ENCODE measurements at regions not wholly inside any gene's neighbourhood (a gene's known extent, or its start where the extent isn't known, plus 50 kb on each side); places are given as distances from the start of the nearest gene placed in this dataset.
"Not testable (repeated sequence)": the region's sequence is repeated elsewhere in the genome, so short reads cannot be mapped to it uniquely, and the experiment has no call there.

DNA sequence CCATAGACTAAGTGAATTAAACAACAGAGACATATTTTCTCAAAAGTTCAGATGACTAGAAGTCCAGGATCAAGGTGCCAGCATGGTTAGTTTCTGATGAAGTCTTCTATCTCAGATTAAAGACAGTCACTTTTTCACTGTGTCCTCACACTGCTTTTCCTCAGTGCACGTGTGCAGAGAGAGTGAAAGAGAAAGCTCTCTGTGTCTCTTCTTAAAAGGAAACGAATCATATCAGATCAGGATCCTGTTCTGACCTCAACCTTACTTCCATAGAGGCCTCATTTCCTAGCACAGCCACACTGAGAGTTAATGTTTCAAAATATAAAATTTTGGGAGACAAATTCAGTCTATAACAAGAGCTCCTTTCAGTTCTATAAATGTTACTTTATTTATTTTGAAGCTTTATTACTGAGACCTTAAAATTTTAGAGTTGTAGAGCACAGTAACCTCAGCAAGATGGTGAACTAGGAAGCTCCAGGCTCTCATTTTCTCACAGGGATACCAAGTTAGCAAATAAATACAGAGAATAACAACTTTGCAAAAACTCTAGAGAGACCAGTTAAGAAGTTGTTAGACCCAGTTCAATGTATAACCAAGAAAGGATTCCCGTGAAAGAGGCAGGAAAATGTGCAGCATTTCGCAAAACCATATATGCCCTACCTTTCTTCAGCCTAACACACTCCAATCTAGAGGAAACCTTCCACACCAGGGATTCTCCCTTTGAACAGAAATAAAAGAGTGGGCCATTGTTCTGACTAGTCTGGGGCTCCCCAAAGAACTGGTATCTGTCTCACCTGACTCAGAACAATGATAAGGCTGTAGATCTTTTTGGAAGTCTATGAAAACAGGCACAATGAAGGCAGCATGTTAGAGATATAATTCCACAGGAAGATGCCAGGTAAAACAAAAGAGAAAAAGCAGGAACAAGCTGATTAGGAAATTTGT lies 372.2 kb downstream of the MRPL39 start:
- no peak for DNase-seq

DNA sequence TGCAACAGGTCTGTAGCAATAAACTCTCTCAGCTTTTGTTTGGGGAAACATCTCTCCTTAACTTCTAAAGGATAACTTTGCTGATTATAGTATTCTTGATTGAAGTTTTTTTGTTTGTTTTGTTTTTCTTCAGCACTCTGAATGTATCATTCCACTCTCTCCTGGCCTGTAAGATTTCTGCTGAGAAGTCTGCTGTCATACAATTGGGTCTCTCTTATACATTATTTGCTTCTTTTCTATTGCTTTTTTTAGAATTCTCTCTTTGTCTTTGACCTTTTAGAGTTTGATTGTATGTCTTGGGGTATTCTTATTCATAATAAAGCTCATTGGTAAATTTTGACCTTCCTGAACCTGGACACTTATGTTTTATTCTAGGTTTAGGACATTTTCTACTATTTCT lies 386.3 kb downstream of the MRPL39 start:
- DNase-seq: no peak

GRCh38 chr21:25220169-25220568 lies 387.1 kb downstream of the MRPL39 start:
- no peak for DNase-seq

- DNase-seq: no peak
Observed at GRCh38 chr21:25215698-25216384, 391.4 kb downstream of the MRPL39 start.

DNA sequence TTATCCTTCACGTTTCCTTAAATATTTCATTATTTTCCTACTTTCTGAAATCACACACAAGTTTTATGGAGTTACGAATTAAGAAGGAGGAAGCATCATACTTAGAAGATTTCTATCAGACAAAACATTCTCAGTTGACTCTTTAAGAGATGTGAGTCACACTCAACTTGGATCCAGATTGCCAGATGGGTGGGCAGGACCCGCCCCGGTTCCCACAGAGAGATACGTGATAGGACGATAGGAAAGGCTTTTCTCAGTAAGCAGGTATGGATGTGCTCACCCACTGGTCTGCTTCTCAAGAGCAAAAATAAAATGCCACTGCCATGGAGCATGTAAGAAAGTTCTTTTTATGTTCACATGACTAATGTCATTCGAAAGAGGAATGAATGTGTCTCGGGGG lies 392.6 kb downstream of the MRPL39 start:
- DNase-seq: no peak

GRCh38 chr21:25199944-25200343 lies 407.3 kb downstream of the MRPL39 start:
- DNase-seq: no peak

DNA sequence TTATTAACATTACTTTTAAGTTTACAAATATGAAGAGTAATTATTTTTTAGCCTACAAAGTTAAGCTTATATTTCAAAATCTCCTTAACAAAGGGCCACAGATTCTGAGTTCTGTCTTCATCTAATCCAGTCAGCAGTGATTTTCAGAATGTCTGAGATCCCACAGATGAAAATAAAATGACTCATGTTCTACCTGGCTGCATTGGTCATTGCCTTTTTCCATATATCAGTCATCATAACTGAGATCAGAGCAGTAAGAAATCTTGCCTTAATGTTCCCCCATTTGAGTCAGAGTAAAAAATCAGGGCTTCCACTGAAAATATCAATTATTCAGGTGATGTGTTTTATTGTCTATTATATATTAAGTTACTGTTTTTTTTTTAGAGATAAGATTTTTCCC lies 416.1 kb downstream of the MRPL39 start:
- no peak for DNase-seq

GRCh38 chr21:25189497-25189896 lies 417.8 kb downstream of the MRPL39 start:
- DNase-seq: no peak

DNA sequence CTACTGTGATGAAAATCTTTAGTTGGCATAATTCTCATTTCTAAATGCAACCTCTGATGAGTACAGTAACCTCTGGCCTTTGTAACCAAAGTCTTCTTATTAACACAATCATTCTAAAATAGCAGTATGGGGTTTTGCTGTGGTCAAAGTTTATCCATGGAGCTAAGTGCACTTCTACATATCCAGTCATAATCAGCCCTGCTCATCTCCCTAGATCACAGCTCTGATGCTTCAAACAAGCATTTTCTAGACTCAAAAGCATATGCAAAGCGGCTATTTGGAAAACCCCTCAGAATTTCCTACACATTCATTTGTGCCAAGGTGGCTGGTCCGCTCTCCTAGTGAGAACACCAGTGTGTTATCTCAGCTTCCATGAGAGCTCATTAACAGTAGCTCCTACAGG lies 418.6 kb downstream of the MRPL39 start:
- DNase-seq: no peak

DNA sequence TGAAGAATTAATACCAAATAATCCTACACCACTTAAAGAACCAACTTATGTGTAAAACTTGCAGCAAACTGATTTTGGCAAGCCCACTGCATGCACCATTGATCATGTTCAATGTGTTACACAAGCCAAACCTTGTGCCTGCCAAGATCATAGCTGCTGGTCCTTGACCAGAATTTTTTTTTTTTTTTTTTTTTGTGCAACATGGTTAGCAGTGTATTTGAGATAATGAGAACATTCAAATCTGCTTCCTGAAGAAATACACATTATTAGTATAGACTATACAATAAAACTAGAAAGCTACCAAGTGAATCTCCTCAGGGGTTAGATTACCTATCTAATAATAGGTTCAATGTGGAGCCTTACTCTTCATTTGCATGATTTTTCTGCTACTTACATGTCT lies 421.0 kb downstream of the MRPL39 start:
- no peak for DNase-seq

GRCh38 chr21:25183577-25183976 lies 423.7 kb downstream of the MRPL39 start:
- no peak for DNase-seq

GRCh38 chr21:25181690-25182089 lies 425.6 kb downstream of the MRPL39 start:
- DNase-seq: not testable (repeated sequence)

DNA sequence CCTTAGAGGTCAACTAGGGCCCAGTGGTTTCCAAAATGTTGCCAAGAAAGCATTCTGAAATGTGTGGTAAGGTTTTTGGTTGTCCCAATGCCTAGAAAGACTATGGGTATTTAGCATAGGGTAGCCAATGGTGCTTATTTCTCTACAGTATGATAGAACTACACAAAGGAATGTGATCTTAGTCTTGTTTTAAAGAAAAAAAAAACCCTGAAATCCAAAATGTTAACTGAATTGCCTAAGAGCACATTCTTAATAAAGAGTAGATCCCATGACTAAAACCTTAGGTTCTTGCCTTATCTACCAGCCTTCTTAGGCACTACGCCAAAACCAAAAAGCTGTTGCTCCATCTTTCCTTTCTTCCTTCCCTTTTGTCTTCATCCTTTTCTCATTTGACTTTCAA lies 428.2 kb downstream of the MRPL39 start:
- DNase-seq: peak; percentile 49

DNA sequence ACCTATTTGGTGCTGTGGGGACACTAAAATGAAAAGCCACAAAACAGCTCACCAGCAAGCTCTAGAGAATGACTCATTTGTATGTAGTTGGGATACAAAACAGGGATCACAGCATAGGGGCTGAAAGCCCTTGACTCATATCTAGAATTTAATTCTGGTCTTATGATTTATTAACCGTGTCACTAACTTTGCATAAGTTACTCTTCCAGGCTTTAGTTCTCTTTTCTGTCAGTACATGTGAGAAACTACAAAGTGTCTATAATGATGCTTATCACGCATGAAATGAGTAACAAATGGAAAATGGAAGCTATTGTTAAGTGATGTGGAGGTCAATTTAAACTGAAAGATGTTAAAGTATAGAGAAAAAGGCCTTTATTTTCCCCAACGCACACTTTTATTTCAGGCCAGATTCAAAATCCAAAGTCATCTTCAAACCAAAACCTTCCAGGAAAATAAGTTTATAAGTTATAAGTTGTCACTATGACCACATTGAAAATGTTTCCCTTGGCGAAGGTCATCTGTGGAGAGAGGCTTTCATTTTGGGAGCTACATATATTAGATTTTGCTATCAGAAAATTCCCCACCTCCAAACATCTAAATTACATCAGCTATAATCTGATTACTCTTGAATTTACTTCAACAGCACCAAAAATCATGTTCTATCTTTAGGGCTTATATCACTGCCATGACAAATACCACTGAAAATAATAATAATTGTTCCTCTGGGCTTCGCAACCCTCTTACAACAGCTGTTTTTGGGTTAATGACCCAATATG lies 430.5 kb downstream of the MRPL39 start:
- peak; percentile 19 for DNase-seq

DNA sequence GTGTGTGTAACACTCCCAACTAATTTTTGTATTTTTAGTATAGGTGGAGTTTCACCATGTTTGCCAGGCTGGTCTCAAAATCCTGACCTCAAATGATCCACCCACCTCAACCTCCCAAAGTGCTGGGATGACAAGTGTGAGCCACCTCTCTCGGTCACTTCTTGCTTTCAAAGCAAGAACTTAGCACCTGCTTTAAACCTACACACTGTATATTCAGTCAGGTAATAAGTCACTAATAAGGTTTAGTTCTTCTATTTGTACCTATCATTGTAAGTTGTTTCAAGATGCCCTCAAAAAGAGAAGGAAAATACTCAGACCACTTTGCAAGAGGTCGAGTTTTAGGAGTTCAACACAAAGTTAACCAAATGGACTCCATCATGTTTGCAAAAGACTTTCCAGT lies 431.3 kb downstream of the MRPL39 start:
- no peak for DNase-seq

- DNase-seq: peak; percentile 75
Observed at GRCh38 chr21:25171438-25171837, 435.8 kb downstream of the MRPL39 start.

DNA sequence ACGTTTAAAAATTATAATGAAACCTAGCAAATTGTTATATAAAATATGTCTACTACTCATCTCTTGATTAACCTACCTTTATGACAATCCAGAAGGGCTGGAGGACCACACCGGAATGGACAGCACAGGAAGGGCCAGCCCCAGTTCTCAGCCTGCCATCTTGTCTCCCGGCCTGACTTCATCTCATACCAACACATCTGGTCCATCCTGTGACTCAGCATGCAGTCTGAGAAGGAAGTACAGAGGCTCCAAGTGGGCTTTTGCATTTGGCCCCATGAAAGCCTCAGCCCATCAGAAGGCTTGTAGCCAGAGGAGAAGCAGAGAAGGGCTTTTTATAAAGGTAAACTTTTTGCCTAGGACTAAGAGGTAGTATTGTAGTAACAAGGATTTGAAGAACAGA lies 436.6 kb downstream of the MRPL39 start:
- peak; percentile 24 for DNase-seq

DNA sequence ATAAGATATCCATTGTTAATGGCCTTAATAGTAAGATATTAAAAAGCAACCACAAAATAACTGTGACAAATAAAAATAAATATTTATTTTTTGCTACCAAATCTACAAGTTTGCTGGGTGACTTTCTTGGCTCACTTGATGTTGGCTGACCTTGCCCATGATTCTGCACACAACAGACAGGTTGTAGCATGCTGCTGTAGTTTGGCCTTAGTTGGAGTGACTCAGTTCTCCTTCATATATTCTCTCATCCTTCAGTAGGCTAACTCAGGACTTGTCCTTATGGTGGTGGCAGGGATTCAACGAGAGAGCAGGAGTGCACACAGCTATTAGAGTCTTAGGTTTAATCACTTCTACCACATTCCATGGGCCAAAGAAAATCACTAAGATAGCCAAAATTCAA lies 437.9 kb downstream of the MRPL39 start:
- no peak for DNase-seq

DNA sequence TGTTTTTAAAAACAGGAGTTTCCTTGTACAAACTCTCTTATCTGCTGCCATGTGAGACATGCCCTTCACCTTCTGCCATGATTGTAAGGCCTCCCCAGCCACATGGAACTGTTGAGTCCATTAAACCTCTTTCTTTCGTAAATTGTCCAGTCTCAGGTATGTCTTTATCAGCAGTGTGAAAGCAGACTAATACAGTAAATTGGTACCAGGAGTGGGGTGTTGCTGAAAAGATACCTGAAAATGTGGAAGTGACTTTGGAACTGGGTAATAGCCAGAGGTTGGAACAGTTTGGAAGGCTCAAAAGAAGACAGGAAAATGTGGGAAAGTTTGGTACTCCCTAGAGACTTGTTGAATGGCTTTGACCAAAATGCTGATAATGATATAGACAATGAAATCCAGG lies 440.4 kb downstream of the MRPL39 start:
- DNase-seq: not testable (repeated sequence)

DNA sequence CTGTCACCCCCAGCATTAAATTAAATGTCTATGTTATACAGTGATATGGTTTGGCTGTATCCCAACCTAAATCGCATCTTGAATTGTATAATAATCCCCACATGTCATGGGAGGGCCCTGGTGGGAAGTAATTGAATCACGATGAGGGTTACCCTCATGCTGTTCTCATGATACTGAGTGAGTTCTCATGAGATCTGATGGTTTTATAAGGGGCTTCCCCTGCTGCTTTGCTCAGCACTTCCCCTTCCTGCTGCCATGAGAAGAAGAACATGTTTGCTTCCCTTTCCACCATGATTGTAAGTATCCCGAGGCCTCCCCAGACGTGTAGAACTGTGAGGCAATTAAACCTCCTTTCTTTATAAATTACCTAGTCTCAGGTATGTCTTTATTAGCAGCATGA lies 445.7 kb downstream of the MRPL39 start:
- DNase-seq: no peak

- DNase-seq: not testable (repeated sequence)
Observed at GRCh38 chr21:25155020-25155419, 452.3 kb downstream of the MRPL39 start.

DNA sequence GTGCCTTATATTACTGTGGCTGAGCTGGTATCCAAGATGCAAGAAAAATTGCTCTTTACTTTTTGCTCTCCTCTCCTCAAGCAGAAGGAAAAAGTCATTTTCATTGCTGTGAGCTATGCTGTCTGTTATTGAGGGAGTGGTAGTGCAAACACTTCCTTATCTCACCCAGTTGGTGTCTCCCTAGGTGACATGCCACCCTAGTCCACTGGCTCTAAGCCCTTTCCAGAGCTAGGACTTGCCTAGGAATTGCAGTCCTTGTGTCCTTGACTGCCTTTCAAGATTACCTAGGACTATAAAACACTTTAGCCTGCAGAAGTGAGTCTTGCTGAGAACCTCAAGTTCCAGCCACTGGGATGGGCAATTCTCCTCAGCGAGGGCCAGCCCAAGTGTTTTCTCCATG lies 458.3 kb downstream of the MRPL39 start:
- no peak for DNase-seq

GRCh38 chr21:25139414-25139813 lies 467.9 kb downstream of the MRPL39 start:
- DNase-seq: no peak
